Colonic mucosa (tissue), 4 donors: ENCODE measurements at regions not wholly inside any gene's neighbourhood (a gene's known extent, or its start where the extent isn't known, plus 50 kb on each side); places are given as distances from the start of the nearest gene placed in this dataset.

Experiments used
- DNase-seq: peaks from one replicate; pipeline ENCODE4 v3.0.0-alpha.2; 2020
- H3K27ac ChIP-seq: fragments of 200-600 bp; one replicate; pipeline ENCODE4 v1.8.0; 2021
- H3K27me3 ChIP-seq: fragments of 200-600 bp; one replicate; pipeline ENCODE4 v1.8.0; 2021
- H3K36me3 ChIP-seq: fragments of 200-600 bp; one replicate; pipeline ENCODE4 v1.8.0; 2021
- H3K4me1 ChIP-seq: fragments of 200-600 bp; one replicate; pipeline ENCODE4 v1.8.0; 2021; ENCODE audit warnings: mild to moderate bottlenecking
- H3K4me3 ChIP-seq: fragments of 200-600 bp; one replicate; pipeline ENCODE4 v1.8.0; 2021
- H3K9ac ChIP-seq, 2 donors: one replicate each; pipeline ENCODE4 v1.7.0; 2013; ENCODE audit warnings: control low read depth in 2 of 2, low read depth in 2 of 2, low read length in 2 of 2
- H3K9me3 ChIP-seq: fragments of 200-600 bp; one replicate; pipeline ENCODE4 v1.8.0; 2021
- intact Hi-C: fragments of 100-400 bp; cut with DNase I; formaldehyde crosslinking; loops from one replicate; pipeline ENCODE4 v1.14.1; 2022
- TF ChIP-seq, protein P1 (sequence below): fragments of 200-600 bp; IDR thresholded peaks from one replicate; pipeline ENCODE4 v1.8.0; 2022; ENCODE audit warnings: antibody characterized with exemption, mild to moderate bottlenecking
- donor health status: healthy.
- donor health status: DM: no; HTN: no; CAD: no.
- donor health status: DM: no; HTN: no; CAD: no.

DNA sequence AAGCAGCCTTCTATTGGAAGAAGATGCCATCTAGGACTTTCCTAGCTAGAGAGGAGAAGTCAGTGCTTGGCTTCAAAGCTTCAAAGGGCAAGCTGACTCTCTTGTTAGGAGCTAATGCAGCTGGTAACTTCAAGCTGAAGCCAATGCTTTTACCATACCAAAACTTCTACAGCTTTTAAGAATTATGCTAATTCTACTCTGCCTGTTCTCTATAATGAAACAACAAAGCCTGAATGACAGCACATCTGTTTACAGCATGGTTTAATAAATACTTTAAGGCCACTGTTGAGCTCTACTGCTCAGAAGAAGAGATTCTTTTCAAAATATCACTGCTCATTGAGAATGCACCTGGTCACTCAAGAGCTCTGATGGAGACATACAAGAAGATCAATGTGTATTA, 951.9 kb upstream of the LRRN3 start:
- Histone ChIP-seq H3K27ac (no peak overlapping the region), H3K9me3 (no peaks in the 10 kb centered on the region), H3K9ac (no peak overlapping the region), H3K27me3 (no peaks in the 10 kb centered on the region), H3K36me3 (no peaks in the 10 kb centered on the region), H3K4me3 (no peak overlapping the region), H3K4me1 (no peaks in the 10 kb centered on the region)
- no peak for DNase-seq
- intact Hi-C loops = no loop called here
- TF ChIP-seq, protein P1, sequence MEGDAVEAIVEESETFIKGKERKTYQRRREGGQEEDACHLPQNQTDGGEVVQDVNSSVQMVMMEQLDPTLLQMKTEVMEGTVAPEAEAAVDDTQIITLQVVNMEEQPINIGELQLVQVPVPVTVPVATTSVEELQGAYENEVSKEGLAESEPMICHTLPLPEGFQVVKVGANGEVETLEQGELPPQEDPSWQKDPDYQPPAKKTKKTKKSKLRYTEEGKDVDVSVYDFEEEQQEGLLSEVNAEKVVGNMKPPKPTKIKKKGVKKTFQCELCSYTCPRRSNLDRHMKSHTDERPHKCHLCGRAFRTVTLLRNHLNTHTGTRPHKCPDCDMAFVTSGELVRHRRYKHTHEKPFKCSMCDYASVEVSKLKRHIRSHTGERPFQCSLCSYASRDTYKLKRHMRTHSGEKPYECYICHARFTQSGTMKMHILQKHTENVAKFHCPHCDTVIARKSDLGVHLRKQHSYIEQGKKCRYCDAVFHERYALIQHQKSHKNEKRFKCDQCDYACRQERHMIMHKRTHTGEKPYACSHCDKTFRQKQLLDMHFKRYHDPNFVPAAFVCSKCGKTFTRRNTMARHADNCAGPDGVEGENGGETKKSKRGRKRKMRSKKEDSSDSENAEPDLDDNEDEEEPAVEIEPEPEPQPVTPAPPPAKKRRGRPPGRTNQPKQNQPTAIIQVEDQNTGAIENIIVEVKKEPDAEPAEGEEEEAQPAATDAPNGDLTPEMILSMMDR = no peak

DNA sequence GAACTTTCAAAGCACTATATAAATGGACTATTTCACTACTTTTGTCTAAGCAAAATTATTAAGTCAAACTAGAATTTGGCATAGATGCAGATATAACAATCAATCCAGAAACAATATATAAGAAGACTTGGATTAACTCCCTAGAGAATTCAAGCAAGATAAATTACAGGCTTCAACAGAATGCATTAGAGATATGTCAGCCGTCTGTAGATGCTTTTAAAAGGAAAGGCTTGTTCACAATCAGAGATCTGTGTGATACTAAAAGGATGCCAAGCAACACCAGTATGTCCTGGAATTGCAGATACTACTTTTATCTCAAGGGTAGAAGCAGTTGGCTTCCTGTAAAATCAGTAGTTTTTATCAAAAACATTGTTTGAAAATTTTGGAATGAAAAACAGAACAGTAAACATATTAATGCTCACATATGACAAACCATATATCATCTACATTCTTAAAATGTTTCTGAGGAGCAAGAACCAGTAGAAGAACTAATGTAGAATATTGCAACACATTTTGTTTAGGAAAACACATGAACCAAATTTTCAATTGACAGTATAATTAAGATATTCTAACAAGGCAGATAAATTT, 947.9 kb upstream of the LRRN3 start:
- Histone ChIP-seq H3K4me3 (no peak overlapping the region), H3K9me3 (no peaks in the 10 kb centered on the region), H3K27ac (no peak overlapping the region), H3K27me3 (no peaks in the 10 kb centered on the region), H3K36me3 (no peaks in the 10 kb centered on the region), H3K4me1 (no peaks in the 10 kb centered on the region), H3K9ac (no peak overlapping the region)
- TF ChIP-seq, protein P1 = no peak
- intact Hi-C loops = no loop called here
- DNase-seq = no peak

DNA sequence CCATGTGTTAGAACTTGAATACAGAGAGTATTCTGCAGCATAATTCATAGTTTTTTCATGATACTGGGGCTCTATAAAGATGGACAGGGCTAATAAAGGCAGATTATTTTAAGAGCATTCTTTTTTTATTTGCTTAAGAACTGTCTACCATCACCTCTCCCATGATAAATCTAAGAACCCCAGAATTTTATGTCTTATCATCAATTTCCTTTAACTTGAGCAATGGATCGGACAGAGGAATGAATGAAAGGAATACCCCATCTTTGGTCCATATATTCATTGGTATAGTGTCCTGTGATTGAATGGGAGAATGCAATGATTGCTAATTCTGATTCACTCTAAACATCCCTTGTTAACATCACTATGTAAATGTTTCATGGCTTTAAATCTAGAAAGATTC, 946.3 kb upstream of the LRRN3 start:
- H3K9me3 ChIP-seq = no peaks in the 10 kb centered on the region

DNA sequence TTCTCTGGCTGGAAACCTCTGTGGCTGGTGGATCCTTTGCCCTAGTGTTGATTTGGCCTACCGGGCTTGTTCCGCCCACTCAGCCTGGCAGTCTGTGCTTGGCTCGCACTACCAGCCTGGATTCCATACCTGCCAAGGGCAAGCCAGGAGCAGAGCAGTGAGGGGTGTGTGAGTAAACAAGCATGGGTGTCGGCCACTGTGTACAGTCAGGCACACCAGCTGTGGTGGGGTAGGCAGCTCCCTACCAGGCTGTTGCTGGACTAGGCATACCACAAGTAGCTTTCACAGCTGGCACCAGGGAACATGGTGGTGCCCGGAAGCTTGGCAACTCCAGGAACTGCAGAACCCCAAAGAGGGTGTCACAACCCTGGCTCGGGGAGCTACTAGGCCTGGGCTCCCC, 942.9 kb upstream of the LRRN3 start:
- Histone ChIP-seq H3K27ac (no peak overlapping the region), H3K9ac (no peak overlapping the region), H3K4me1 (no peaks in the 10 kb centered on the region), H3K36me3 (no peaks in the 10 kb centered on the region), H3K27me3 (no peaks in the 10 kb centered on the region), H3K9me3 (no peaks in the 10 kb centered on the region), H3K4me3 (no peak overlapping the region)
- no peak for DNase-seq
- TF ChIP-seq, protein P1 = no peak
- intact Hi-C loops = no loop called here

More for the DNA sequence above, 946.3 kb upstream of the LRRN3 start:
- Histone ChIP-seq H3K4me1 (no peaks in the 10 kb centered on the region), H3K4me3 (no peak overlapping the region), H3K9ac (no peak overlapping the region), H3K27ac (no peak overlapping the region), H3K36me3 (no peaks in the 10 kb centered on the region), H3K27me3 (no peaks in the 10 kb centered on the region)
- intact Hi-C loops = no loop called here
- DNase-seq = no peak
- TF ChIP-seq, protein P1 = no peak

DNA sequence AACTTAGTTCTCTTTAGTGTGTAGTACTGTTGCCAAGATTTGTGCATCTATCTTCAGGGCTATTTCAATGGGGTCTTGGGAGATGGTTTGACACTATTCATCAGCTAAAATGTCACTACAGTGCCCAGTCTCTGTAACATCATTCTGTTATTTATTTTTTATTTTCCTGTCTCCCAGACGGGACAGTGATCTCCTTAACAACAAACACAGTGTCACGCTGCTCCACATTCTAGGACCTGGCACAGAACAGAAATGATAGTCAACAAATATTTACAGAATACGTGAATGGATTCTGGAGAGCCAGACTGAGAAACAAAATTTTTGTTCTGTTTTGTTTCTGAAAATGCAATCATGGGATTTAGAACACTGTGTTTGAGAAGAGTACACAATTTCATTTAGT, 937.7 kb upstream of the LRRN3 start:
- intact Hi-C loops = no loop called here
- DNase-seq = no peak
- Histone ChIP-seq H3K27me3 (no peaks in the 10 kb centered on the region), H3K27ac (no peak overlapping the region), H3K4me3 (no peak overlapping the region), H3K36me3 (no peaks in the 10 kb centered on the region), H3K4me1 (no peaks in the 10 kb centered on the region), H3K9ac (no peak overlapping the region), H3K9me3 (no peaks in the 10 kb centered on the region)
- TF ChIP-seq, protein P1 = no peak
